Activated CD4-positive, CD25-positive, alpha-beta regulatory T cell treated with anti-CD3 and anti-CD28 coated beads, Interleukin-2, amount 50 U/mL, for 72 hours (primary cell): ENCODE measurements at regions not wholly inside any gene's neighbourhood (a gene's known extent, or its start where the extent isn't known, plus 50 kb on each side); places are given as distances from the start of the nearest gene placed in this dataset.

Experiments used
- DNase-seq: peaks from one replicate; pipeline ENCODE4 v3.0.0; 2021

DNA sequence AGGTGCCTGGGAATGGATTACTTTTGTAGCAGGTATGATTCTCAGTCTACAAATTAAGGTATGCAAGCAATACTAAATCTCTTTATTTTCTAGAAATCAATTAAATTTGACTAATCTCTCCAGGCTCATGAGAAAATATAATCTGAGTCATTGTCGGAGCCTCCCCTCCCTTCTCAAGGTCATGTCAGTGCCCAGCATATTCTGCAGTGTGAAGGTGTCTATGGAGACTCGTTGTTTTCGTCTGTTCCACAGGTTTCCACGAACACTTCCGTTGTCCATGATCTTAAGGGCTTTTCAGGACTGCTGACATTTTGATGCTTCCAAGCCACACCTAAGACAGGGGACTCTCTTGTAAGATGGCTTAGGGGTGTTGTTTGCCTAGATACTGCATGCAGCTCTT, 56.6 kb upstream of the SCOC start:
- no peak for DNase-seq

DNA sequence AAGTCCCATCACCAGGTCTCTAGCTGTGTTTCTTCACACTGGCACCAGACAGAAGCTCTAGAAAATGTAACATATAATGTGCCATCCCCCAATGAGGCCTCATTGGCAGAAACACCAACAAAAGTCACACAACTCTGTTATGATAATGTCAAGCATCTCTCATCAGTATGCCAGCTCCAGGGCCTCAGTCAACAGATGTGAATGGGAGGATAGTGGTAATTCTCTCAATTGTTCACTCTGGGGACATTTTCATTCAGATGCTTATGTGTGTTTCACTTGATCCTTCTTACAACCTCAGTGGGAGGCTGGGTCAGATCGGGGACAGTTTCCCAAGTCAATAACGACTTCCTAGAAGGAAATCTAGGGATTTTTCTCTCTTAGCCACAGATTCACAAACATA, 57.5 kb upstream of the SCOC start:
- DNase-seq = no peak

DNA sequence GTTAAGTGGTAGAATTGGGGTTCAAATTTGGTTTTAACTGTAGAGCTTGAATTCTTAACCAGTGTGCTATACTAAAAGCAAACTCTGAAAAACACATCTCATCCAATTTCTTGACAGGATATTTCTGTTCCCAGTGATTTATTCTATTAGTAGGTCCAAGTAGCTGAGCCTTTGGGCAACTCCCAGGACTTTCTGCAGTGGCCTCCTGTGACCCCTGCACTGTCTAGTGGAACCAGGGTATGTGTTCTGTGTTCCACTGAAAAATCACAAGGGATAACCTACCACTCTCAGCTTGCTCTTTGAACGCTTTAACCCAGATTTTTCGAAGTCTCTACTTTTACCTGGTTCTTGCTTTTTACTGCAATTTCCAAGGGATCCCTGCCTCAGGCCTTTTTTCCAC, 58.0 kb upstream of the SCOC start:
- DNase-seq = no peak

DNA sequence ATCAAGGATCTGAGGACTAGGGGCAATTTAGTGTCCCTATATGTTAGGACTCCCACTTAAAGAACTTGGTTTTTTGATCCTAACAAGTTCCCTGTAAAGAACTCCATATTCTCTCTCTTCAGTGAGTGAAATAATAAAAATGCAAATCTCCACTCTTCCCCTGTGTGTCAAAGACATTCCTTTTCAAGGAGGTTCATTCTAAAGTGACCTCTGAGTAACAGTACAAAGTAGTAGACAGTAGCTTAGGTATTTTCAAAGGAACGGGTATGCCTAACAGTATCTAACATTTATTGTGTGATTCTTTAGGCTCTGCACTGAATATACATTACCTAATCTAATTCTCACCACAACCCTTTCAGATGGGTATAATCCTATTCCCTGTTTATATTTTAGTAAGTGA, 58.4 kb upstream of the SCOC start:
- no peak for DNase-seq

DNA sequence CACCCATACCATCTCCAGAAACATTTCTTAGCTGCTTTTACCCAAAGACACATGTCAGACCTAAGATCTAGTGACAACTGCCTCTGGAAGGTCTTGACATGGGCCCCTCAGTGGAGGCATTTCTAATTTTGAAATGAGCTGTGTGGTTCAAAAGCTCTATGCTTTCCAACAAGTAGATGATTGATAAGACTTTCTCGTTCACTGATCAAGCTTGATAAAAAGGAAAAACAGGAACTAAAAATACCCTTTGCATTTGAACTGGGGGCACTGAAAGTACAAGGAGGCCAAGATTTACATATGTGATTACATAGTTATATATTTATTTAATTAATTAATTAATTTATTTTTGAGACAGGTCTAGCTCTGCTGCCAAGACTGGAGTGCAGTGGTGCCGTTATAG, 61.3 kb upstream of the SCOC start:
- DNase-seq = no peak

DNA sequence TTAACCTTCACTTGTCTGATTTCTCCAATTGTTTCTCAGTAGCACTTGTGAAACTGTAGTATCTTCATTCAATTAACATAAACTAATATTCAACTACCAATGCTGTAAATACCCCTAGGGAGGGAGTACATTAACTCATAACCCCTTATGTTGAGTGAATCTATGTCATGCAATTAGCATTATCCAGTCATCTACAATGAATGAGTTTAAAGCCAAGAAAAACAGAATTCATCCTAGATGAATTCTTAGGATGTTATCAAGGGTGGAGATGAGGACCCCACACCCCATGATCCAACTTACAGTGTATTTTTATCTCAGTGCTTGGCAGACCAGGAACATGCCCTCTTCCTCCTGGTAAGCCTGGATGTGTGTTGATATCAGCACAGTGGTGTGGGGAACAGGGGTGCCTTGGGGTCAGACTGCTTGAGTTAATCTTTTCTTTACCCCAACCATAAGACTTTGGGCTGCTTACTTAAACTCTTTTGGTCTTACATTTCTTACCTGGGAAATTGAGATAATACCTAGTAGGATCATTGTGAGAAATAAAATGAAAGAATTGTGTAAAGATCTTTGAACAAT, 62.1 kb upstream of the SCOC start:
- no peak for DNase-seq

DNA sequence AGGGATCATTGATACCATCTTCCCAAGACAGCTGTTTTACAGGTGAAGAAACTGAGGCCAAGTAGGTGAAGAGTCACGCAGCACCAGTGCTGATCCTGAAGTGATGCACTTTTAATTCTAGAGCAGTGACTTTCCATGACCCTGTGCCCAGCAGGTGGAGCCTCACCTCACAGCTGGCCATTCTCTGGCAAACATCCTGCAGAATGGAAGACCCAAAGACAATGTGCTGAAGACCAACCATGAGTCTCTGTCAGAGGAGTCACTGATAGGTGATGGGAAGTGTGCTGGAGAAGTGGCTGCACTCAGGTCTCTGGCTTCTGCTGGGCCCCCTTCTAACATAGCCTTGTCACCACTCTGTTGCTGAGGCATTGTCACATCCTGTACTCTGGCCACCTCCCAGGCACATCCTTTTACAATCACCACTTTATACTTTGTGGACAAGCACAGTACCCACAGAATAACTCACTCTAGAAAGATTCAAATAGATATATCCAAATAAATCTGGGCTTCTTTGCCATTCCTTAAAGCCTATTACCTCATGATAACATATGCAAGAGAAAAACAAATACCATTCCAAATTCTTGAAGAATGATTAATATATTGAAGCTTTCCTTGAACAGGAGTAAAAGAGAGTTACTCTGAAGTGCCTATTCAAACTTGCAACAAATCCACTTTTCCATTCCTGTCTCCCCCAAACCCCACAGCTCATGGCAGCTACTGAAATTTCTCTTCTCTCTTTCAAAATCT, 64.1 kb upstream of the SCOC start:
- DNase-seq = no peak

DNA sequence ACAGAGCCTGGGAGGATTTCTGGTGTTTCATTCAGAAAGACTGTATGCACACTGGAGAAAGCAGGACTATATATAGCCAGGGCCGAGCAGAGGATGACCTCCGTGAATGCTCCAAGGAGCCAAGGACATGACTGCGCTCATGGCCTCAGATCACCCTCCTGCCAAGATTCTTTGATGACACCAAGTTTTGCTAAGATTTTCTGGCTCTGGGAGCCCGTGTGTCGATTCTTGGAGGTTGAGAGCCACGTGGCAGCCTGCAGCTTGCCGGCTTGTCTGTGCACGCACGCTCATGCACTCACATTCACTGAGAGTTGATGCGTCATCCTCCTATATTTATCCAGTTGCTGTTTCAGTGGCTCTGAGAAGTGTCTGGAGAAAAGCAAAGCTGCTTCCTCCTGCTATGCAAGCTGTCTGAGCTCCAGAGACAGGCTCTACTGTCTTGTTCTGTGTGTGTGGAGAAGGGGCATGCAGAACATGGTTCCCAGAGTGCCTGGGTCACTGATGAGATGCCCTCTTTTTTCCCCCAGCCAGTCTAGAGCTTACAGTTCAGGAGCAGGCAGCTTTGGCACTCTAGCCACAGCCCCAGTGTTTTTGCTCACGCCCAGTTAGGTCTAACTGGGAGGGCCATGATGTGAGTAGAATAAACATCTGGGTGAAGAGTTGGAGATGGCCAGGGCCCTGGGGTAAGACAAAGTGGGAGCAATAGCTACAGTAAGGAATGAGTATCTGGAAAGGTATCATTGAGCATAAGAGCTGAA, 64.9 kb upstream of the SCOC start:
- DNase-seq = no peak

DNA sequence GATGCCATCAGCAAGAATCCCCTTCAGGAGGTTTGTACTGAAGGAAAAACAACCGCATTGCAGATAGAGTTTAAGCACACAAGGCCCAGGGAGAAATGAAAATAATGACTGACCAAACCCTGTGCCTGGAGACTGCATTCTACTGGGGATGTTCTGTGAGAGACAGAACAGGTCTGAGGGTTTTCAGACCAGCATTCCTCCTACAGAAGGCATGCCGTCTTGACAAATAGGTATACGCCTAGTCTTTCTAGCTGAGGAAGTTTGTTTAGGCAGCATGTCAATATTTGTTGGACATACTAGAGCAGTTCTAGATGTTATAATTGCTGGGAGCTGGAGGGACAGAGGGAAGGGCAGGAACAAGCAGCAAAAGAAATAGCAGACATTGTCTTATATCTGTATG, 68.4 kb upstream of the SCOC start:
- DNase-seq = no peak

DNA sequence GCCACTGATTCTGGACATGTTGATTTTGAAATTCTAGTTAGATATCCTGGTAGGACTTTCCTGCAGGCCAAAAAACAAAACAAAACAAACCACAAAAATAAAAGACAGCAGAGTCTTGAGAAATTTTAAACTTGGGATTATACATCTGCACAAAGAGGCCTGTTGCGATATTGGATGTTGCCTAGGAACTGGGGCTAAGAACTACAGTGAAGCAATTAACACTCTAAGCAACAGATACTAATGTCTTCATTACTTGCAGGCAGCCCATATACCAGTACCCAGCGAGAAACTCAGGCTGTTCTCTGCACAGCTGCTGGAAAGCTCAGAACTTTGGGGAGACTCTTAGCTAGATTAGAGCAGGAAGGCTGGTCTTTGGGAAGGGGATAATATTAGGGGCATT, 69.1 kb upstream of the SCOC start:
- no peak for DNase-seq

DNA sequence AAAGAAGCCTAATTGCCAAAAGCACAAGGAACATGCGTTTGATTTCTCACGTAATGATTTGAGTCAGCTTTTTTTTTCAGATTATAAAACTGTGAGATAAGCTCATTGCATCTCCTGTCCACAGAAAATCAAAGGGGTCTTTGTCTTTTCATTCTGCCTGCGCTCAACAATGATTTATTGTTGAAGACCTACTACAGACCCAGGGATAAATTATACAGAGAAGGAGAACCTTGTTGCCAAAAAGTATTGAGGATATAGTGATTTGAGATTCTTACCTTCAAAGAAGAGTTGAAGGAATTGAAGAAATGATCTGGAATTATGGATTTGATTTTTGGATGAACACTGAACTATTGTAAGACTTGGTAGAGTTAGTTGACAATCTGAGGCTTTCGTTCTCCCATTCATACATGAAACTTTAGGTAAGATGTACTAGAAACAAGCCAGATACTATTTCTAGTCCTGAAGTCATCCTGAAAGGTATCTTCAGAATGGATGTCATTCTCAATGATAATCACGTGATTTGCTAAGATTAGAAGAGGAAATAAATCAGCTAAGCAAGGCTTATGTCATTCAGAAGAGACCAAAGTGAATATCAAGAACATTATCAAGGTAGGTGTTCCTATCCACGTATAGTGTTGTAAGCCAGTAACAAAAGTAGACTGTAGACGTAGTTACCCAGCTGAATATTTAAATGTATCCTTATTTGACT, 71.1 kb upstream of the SCOC start:
- DNase-seq = no peak

DNA sequence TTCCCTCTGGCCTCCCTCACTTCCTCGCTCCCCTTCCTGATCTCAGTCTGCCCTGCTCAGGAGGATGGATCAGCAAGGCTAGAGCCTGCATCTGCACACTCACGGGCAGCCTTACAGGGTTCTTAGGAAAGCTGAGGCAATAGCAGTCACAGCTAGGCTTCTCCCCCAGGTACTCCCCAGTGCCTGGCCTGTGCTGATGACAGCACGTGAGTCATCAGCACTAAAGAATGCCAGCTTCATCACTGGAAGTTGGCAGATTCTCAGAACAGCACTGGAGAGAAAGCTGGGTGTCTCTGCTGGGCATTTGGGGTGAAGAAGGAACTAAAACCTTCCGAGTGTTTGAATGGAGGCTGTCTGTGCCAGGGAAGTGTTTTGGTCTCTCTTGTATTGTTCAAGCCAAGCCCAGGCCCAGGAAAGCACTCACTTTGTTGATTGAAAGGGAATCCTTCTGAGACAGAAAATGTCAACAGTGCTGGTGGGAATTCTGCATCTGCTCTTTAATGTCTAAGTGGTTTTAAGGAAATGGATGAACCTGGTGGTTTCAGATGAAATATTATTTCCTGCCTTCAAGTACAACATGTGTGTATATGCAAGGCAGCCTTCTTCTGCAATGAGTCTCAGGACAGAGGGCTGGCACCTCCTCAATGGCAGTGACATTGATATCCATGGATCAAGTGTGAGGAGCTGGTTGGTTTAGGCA, 73.0 kb upstream of the SCOC start:
- DNase-seq = no peak

DNA sequence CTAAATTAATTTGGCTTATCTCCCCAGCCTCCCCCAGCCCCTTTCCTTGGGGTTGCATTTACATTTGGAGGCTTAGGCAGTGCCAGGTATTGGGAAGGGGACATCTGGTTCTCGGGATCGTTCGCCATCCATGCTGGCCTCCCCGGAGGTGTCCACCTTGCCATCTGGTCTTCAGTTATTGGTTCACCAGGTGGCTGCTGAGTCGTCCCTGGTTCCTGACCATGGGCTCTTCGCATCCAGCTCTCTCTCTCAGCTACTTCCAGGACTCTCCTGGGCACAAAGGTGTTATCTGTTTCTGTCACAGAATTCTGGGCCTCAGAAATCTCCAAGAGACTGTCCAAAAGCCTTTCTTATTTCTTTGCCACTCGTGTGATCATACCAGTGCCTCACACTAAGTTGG, 75.4 kb upstream of the SCOC start:
- no peak for DNase-seq

DNA sequence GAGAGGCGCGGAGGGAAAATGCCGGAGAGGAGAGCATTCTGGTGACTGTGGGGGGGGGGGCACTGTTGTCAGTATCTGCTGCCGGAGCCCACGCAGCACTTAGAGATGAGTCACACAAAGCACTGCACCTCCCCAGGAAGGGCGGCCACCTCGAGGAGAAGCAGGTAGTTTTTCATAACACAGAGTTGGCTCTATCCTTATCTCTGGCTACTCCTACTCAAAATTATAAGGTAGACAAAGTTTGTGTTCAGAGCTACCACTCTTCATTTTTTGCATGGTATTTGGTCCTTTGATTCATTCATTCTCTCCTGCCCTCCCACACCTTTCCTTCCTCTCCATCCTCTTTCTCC, 76.2 kb upstream of the SCOC start:
- DNase-seq = no peak

DNA sequence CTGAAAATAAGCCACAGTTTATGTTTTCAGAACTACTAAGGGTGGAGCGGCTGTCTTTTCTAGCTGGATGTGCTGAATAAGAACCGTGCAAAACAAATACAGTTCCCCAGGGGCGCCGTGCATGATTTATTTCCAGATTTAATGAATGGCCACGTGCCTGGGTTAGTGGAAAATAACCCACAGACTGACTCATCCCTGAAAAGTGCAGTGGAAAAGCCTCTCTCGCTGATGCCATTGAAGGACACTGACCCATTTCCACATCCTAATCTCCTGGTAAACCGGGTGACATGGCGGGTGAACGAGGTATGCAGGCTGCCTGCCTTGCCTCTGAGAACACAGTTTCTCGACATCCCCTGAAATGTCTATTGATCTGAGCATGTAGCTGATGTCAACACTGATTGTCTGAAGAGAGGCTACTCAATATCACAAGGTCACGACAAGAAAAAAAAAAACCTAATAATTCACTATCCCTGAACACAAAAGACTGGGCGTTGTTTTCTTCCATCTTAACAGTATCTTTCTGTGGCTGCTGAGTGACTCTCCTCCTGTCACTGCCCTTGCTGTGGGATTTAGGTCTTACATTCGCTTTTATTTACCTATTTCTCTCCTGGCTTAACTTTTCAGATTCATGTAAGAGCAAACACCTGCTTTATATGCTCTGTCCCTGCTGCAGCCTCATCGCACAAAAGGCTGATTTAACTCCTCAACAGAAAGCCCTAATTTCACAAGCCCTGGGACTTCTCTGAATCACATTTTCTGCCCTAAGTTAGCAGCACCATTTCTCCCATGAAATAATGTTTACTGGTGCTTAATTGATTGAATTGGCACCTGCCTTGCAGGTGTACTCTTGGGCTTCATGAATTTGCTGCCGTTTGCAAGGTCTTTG, 76.9 kb upstream of the SCOC start:
- DNase-seq = no peak

DNA sequence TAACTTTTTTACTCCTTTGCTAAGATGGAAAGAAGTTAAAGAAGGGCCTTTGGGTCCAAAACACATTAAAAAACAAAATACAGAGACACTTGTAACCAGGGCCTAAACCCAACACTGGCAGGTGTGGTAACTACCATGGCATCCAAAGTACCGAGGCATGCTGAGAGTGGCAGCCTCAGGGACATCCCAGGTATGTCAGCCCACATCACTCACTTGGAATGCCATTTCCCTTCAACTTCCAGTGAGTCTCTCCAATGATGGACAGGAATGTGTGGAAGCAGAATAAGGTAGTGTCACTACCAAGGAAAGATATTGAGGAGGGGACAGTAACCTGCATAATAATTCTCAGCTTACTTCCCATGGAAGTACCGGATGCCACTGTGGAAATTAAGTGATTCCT, 79.5 kb upstream of the SCOC start:
- DNase-seq = no peak

DNA sequence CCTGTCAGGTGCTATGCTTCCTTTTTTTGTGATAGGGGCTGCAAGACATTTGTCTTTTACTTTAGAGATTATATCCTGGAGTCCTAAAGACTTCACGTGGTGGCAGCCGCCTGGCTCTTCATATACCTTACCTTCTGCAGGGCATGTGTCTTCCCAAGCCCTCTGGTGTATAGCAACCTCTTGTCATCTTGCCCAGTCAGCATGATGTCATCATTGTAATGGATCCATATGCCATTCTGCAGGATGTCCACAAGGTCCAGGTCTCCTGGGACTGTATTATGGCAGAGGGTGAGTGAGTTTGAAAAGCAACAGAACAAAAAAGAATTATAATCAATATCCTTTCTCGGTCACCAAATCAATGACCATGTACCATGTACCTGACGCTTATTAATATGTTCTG, 82.2 kb upstream of the SCOC start:
- DNase-seq = no peak

DNA sequence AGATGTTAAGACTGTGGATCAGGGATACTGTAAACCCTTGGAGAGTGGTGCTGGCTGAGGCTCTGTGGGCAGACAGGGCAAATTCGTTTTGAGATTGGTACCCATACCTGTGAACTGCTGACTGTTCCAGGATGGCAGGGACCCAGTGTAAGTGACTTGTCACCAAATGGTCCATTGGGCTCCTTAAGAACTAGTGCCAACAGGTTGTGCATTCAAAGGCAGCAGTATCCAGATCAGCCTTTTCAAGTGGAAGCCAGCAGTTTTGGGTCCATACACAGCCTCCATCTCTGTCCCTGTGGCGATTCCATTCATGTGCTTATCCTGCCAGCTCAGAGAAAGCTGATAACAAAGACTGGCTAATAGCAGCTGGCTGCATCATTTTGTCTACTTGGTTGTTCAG, 84.0 kb upstream of the SCOC start:
- DNase-seq = no peak

DNA sequence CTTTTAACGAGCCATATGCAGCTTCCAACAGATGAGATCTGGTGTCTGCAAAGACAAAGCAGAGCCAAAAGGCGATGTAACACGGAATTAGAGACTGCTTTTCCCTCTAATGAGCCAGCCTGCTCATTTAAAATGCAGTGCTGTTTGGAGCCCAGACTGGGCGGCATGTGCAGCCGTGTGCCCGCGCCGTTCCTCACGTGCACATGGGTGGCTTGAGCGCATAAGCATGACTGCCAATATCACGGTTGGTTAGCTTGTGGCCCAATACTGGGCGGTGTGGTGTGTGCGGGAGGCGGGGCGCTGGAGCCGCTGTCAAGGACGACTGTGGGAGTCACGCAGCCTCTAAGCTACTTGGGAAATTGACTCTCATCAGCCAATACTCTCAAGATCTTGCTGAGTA, 87.0 kb upstream of the SCOC start:
- no peak for DNase-seq

DNA sequence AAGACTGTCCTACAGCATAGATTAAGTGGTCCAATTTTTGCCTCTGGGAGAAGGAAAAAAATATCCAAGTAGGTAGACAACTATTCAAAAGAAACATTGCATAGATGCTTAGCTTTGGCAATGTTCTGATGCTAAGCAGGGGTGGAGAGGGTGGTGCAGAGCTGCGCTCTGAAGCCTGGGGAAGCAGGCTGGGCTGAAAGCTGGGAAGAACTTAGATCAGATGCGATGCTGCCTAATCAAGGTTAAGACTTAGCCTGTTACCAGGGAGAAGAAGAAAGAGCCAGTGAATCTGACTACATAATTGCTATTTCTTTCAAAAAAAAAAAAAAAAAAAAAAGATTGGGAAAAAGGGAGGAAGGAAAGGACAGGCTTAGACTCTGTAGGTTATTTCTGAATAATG, 89.0 kb upstream of the SCOC start:
- DNase-seq = no peak

DNA sequence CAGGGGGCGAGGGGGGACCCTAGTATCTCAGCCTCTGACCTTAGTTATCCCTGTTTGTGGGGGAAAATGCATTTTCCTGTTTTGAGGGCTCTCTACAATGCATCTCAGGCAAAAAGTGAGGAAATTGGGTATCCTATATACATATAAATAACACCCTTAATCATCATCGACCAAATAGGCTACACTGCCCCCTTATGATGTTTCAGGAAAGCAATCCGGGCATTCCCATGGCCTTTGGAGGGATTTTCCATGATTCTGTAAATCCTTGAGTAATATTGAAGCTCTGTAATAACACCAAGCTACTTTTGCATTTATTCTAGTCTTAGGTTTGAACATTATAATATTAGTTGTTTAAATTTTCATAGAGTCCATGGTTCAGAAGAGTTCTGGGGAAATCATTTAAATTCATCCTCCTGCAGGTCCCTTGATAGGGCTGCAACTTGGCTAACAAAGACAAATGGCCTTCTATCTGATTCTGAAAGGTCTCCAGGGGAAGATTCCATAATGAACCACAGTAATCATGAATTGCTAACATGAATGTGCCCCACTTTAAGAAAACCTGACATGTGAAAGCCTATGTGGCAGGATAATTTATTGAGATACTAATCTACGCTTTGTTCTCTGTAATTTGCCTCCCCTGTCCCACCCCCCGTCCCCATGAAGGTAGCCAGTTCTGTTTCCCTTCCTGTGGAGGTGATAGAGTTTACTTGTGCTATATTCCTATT, 91.5 kb upstream of the SCOC start:
- no peak for DNase-seq

DNA sequence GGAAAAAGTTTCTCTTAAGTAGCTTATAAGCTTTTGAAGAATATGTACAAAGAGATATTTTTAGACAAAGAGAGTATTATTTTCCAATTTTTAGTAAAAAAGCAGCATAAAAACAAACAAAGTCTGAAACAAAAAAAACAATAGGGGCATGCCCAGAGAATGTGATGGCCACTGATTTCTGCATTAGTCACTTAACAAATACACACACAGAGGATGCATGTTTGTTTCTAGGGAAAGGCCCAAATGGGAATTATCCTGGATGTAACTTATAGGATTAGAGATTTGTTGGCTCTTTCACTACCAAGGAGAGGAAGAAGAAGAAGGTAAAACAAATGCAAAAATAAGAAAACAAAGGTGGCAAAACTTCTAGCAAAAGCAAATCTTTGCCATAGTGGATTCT, 95.9 kb upstream of the SCOC start:
- no peak for DNase-seq
